GM23338 (cell line): ENCODE measurements at regions not wholly inside any gene's neighbourhood (a gene's known extent, or its start where the extent isn't known, plus 50 kb on each side); places are given as distances from the start of the nearest gene placed in this dataset.

Source experiments
- ATAC-seq: fragments of 200-7000 bp; cut with Tn5 transposase; 3 replicates; pipeline ENCODE4 v1.9.1; 2020
- DNase-seq: peaks from one replicate; pipeline ENCODE4 v3.0.0-alpha.2; 2015; ENCODE audit warnings: low spot score
- H2AFZ ChIP-seq: fragments of 200-600 bp; sonication (generic); 2 replicates; pipeline ENCODE4 v1.8.0; 2016; ENCODE audit warnings: antibody characterized with exemption, mild to moderate bottlenecking, moderate library complexity
- H3F3A ChIP-seq: fragments of 200-600 bp; sonication (generic); replicated peaks from 2 replicates; pipeline ENCODE4 v1.8.0; 2017; ENCODE audit warnings: antibody characterized with exemption, mixed run types, low read depth
- H3K27ac ChIP-seq: fragments of 200-600 bp; sonication (generic); 2 replicates; pipeline ENCODE4 v1.6.1; 2016; ENCODE audit warnings: low read depth
- H3K27me3 ChIP-seq: fragments of 200-600 bp; sonication (generic); 2 replicates; pipeline ENCODE4 v1.8.0; 2016; ENCODE audit warnings: mild to moderate bottlenecking, mixed run types, moderate library complexity; ENCODE audit not compliant: insufficient read depth
- H3K36me3 ChIP-seq: fragments of 200-600 bp; sonication (generic); 2 replicates; pipeline ENCODE4 v1.8.0; 2016; ENCODE audit warnings: mild to moderate bottlenecking; ENCODE audit not compliant: insufficient read depth
- H3K4me1 ChIP-seq: fragments of 200-600 bp; sonication (generic); 2 replicates; pipeline ENCODE4 v1.8.0; 2016; ENCODE audit warnings: mild to moderate bottlenecking, moderate library complexity; ENCODE audit not compliant: insufficient read depth
- H3K4me2 ChIP-seq: fragments of 200-600 bp; sonication (generic); 2 replicates; pipeline ENCODE4 v1.7.1; 2017; ENCODE audit warnings: mixed run types
- H3K4me3 ChIP-seq: fragments of 200-600 bp; sonication (generic); 2 replicates; pipeline ENCODE4 v1.6.1; 2016; ENCODE audit warnings: mixed run types
- H3K79me2 ChIP-seq: fragments of 200-600 bp; sonication (generic); replicated peaks from 2 replicates; pipeline ENCODE4 v1.8.0; 2017; ENCODE audit warnings: mild to moderate bottlenecking; ENCODE audit not compliant: insufficient read depth
- H3K9me2 ChIP-seq: fragments of 200-600 bp; sonication (generic); 2 replicates; pipeline ENCODE4 v1.8.0; 2017; ENCODE audit not compliant: insufficient read depth
- H4K20me1 ChIP-seq: fragments of 200-600 bp; sonication (generic); replicated peaks from 2 replicates; pipeline ENCODE4 v1.8.0; 2017; ENCODE audit warnings: mild to moderate bottlenecking; ENCODE audit not compliant: insufficient read depth
- H3K27ac Mint-ChIP-seq: 2 replicates; pipeline ENCODE4 v1.8.0; 2020; ENCODE audit warnings: inconsistent platforms, mild to moderate bottlenecking, moderate library complexity, mixed read lengths
- H3K27me3 Mint-ChIP-seq: 3 replicates; pipeline ENCODE4 v1.8.0; 2022; ENCODE audit warnings: low read depth, mild to moderate bottlenecking, moderate library complexity, mixed read lengths, inconsistent platforms; ENCODE audit not compliant: insufficient read depth, poor library complexity
- H3K36me3 Mint-ChIP-seq: 3 replicates; pipeline ENCODE4 v1.8.0; 2021; ENCODE audit warnings: low read depth, mild to moderate bottlenecking, inconsistent platforms, moderate library complexity, mixed read lengths
- H3K4me1 Mint-ChIP-seq: 3 replicates; pipeline ENCODE4 v1.8.0; 2020; ENCODE audit warnings: mild to moderate bottlenecking, inconsistent platforms, mixed read lengths
- H3K4me3 Mint-ChIP-seq: 3 replicates; pipeline ENCODE4 v1.8.0; 2021; ENCODE audit warnings: moderate library complexity, mild to moderate bottlenecking, inconsistent platforms, mixed read lengths
- H3K9me3 Mint-ChIP-seq: 3 replicates; pipeline ENCODE4 v1.8.0; 2020; ENCODE audit warnings: moderate library complexity, mild to moderate bottlenecking, inconsistent platforms, mixed read lengths
- CTCF ChIP-seq, 2 experiments: fragments of 200-600 bp in 1 of 2; sonication (generic) in 1 of 2; conservative IDR thresholded peaks; 2 replicates each; pipeline versions ENCODE4 v1.5.1 to v1.6.1; 2016 to 2017; ENCODE audit warnings: antibody characterized with exemption in 2 of 2, low read depth in 2 of 2, mild to moderate bottlenecking in 2 of 2, moderate library complexity in 1 of 2
- ETS1 ChIP-seq: IDR thresholded peaks from 2 replicates; pipeline ENCODE4 v1.6.1; 2016; ENCODE audit warnings: antibody characterized with exemption
- EZH2 ChIP-seq: fragments of 200-600 bp; sonication (generic); IDR thresholded peaks from one replicate; pipeline ENCODE4 v1.8.0; 2017; ENCODE audit warnings: antibody characterized with exemption, mild to moderate bottlenecking, low read depth; ENCODE audit not compliant: unreplicated experiment
- EZH2phosphoT487 ChIP-seq: fragments of 200-600 bp; sonication (generic); IDR thresholded peaks from one replicate; pipeline ENCODE4 v1.8.1; 2018; ENCODE audit warnings: antibody characterized with exemption; ENCODE audit not compliant: unreplicated experiment
- JUNB ChIP-seq: IDR thresholded peaks from one replicate; pipeline ENCODE4 v1.6.1; 2016; ENCODE audit warnings: antibody characterized with exemption; ENCODE audit not compliant: unreplicated experiment
- NANOG ChIP-seq: IDR thresholded peaks from 2 replicates; pipeline ENCODE4 v1.6.1; 2016; ENCODE audit warnings: antibody characterized with exemption, borderline replicate concordance
- POLR2AphosphoS5 ChIP-seq: IDR thresholded peaks from 2 replicates; pipeline ENCODE4 v1.6.1; 2016; ENCODE audit warnings: antibody characterized with exemption, low read depth
- REST ChIP-seq: IDR thresholded peaks from one replicate; pipeline ENCODE4 v1.6.1; 2018; ENCODE audit warnings: antibody characterized with exemption; ENCODE audit not compliant: unreplicated experiment
- STAT1 ChIP-seq: IDR thresholded peaks from one replicate; pipeline ENCODE4 v1.6.1; 2016; ENCODE audit warnings: antibody characterized with exemption; ENCODE audit not compliant: unreplicated experiment
- ZNF114 ChIP-seq: fragments of 250-450 bp; sonication (Bioruptor Pico); IDR thresholded peaks from 2 replicates; pipeline ENCODE4 v1.5.0; 2020; ENCODE audit warnings: mild to moderate bottlenecking, moderate library complexity
- ZNF462 ChIP-seq: fragments of 250-450 bp; sonication (Bioruptor Pico); IDR thresholded peaks from 2 replicates; pipeline ENCODE4 v1.5.0; 2020; ENCODE audit warnings: mild to moderate bottlenecking, moderate library complexity

GRCh38 chr15:62840526-62841268 lies 201.8 kb upstream of the TPM1 start (continued):
- TF ChIP-seq ZNF462 (CRISPR knock-in tag) (no peak), EZH2 (no peak), JUNB (no peak)

- Mint-ChIP-seq H3K27me3 (peaks cover 11% of the 10 kb centered on the region), H3K4me1 (peaks cover 20% of the 10 kb centered on the region), H3K9me3 (no peaks in the 10 kb centered on the region), H3K36me3 (peaks cover 7% of the 10 kb centered on the region; the same call in 2 of the 3 replicates), H3K27ac (no peak overlapping the region), H3K4me3 (no peak overlapping the region)
- Histone ChIP-seq H2AFZ (no peak overlapping the region), H3K9me2 (no peaks in the 10 kb centered on the region), H3F3A (no peaks in the 10 kb centered on the region), H3K27me3 (no peaks in the 10 kb centered on the region), H3K4me1 (no peaks in the 10 kb centered on the region), H3K27ac (no peak overlapping the region), H3K4me2 (no peak overlapping the region), H3K79me2 (no peaks in the 10 kb centered on the region), H3K36me3 (no peaks in the 10 kb centered on the region), H4K20me1 (no peaks in the 10 kb centered on the region), H3K4me3 (no peak overlapping the region)
- no peak for ATAC-seq
- TF ChIP-seq JUNB (no peak), REST (no peak), EZH2phosphoT487 (no peak), ETS1 (no peak), ZNF114 (CRISPR knock-in tag) (no peak), CTCF (conservative IDR thresholded peaks at IDR 0.05; ENCODE audit: low read depth in 2 of 2) (no peak), NANOG (no peak), POLR2AphosphoS5 (no peak), STAT1 (no peak)
- no peak for DNase-seq
Measured at GRCh38 chr15:62841269-62841628, 201.3 kb upstream of the TPM1 start.
